GM21367 (cell line): ENCODE measurements at regions not wholly inside any gene's neighbourhood (a gene's known extent, or its start where the extent isn't known, plus 50 kb on each side); places are given as distances from the start of the nearest gene placed in this dataset.

Experiments used
- ATAC-seq: cut with Tn5 transposase; IDR thresholded peaks from one replicate; pipeline ENCODE4 v1.9.1; 2021; ENCODE audit not compliant: unreplicated experiment

- ATAC-seq = no peak
Measured at GRCh38 chr2:16196687-16197503, 256.5 kb downstream of the MYCN start.

DNA sequence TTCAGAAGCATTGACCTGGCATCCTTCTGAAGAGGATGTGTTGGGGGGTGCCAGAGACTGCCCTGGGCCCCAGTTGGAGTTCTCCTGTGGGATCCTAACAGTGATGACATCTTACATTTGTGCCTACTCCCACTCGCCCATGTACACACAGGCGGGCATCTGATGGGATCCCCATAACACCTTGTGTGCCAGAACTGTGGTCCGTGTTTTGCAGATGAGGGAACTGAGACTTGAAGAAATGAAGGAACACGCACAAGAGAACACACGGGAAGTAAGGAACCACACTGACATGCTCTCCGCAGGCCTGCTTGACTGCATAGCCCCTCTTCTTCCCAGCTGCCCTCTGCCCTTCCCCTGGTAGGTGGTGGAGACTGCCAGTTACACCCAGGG is 255.3 kb downstream of the MYCN start:
- ATAC-seq = no peak

- no peak for ATAC-seq
Measured at GRCh38 chr2:16194931-16195680, 254.8 kb downstream of the MYCN start.

GRCh38 chr2:16194530-16194929 is 254.2 kb downstream of the MYCN start:
- no peak for ATAC-seq

GRCh38 chr2:16194096-16194390 is 253.7 kb downstream of the MYCN start:
- no peak for ATAC-seq

- no peak for ATAC-seq
Measured at GRCh38 chr2:16192416-16193216, 252.3 kb downstream of the MYCN start.

DNA sequence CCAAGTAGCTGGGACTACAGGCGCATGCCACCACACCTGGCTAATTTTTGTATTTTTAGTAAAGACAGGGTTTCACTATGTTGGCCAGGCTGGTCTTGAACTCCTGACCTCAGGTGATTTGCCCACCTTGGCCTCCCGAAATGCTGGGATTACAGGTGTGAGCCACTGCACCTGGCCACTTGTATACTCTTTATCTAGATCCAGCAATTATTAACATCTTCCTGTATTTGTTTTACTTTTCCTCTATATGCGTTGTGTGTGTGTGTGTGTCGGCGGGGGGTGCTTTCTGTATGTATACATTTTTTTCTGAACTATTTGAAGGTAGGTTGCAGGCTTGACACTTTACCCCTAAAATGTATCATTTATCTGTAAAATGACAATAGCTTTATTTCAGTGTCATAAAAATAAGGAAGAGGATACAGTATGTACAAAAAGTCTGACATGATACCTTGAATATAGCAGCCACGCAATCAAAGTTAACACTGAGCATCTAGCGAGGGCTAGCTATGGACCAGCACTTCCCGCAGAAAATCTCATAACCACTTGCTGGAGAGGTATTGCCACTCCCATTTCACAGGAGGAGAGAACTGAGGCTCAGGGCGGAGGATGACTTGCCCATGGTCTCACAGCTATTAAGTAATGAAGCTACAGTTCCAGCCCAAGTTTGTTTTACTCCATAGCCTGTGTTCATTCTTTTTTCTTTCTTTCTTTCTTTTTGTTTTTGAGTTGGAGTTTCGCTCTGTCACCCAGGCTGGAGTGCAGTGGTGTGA is 251.3 kb downstream of the MYCN start:
- no peak for ATAC-seq

GRCh38 chr2:16190446-16191270 is 250.3 kb downstream of the MYCN start:
- ATAC-seq = no peak

DNA sequence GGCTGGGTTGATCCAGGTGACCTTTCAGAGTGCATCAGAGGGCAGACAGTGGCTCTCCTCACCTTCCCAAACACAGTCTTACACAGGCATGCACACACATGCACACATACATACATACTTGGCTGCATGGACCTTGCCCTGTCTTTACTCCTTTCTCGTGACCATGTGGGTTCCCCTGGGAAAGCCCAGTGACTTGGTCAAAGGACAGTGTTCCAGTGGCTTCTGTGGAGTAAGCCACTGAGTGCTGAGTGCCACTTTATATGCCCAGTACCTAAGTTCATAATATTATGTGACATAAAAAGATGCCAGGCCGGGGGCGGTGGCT is 249.4 kb downstream of the MYCN start:
- ATAC-seq = no peak

DNA sequence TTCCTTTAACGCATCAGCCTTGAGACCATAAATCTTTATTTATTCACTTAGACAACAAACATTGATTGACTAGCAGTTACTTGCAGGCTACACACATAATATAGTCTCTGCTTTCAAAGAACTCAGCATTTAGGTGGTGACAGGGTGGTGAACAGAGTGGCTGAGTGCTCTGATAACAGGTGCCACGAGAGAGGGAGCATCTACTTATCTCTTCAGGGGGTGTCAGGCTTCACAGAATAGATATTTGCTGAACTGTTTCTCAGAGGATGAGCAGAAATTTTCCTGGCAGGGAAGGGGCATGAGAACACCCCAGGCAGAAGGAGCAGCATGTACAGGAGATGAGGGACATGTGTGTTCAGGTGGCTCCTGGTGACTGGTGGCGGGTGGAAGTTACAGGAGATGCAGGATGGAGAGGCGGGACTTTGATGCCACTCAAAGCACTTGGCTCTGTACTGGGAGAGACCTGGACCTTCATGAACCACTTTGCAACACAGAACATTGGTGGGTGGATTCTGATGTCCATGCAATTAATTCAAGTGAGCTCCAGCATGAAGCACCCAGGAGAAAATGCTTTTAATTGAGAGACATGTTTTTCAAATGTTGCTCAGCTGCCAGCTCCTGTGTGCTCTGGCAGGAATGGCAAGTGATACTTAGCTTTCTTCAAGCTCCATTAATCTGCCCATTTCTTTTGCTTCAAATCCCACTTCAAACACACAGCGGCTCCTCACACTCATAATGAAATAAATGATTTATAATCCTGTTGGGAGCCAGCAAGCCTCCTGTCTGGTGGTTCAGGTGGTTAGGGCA is 248.9 kb downstream of the MYCN start:
- no peak for ATAC-seq

DNA sequence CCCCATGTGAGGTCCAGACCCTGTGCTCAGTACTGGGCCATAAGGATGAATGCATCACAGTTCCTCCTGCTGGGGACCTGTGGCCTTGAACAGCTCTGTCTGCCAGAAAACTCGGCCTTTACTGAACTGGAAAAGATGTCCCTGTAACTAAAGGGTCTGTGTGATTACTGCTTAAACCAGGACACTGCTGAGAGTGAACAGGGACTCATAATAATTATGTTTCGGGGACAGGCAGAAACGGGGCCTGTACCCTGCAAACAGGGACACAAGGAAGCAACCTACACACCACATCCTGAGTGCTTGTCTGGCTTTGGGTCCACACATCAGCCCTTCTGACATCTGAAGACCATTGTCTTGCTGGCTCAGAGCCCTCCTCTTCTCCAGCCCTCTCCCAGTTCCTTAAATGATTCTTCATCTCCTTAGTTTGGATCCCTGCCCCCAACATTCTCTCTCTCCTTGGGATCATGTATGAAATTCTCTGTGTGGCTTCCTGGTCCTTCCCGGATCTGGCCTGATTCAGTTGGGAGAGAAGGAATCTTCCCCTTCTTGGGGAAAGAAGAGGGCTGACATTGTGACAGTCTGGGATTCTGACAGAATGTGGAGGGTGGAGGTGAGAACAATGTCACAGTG is 248.0 kb downstream of the MYCN start:
- ATAC-seq = no peak

GRCh38 chr2:16187482-16187817 is 247.1 kb downstream of the MYCN start:
- ATAC-seq = no peak

DNA sequence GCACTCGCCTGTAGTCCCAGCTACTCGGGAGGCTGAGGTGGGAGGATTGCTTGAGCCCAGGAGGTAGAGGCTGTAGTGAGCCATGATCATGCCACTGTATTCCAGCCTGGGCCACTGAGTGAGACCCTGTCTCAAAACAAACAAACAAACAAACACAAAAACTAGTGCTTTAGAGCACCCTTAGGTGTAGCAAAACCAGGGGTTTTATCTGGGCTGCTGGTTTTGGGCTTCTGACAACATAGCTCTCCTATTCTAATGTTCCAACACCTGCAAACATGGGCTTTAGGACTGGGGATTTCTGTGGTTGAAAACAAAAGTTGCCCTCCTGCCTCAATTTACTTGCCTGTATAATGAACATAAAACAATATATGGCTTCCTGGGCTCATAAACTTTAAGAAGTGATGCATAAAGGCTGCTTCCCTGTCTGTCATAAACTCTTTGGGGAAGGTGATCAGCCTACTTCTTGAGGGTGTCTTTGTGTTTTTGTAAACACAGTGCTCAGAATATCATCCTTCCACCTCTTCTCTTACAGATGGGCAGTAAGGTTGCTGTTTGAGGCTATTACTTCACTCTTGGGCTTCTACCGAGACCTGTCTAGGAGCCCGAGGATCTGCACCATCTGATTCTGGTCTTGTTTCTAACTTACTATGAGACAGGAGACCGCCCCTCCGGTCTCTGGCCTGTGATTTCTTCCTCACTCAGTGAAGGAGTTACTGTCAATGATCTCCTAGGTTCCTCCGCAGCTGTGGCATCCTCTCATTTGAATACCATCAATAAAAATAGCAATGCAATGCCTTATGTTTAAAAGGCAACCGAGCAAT is 246.5 kb downstream of the MYCN start:
- ATAC-seq = no peak

DNA sequence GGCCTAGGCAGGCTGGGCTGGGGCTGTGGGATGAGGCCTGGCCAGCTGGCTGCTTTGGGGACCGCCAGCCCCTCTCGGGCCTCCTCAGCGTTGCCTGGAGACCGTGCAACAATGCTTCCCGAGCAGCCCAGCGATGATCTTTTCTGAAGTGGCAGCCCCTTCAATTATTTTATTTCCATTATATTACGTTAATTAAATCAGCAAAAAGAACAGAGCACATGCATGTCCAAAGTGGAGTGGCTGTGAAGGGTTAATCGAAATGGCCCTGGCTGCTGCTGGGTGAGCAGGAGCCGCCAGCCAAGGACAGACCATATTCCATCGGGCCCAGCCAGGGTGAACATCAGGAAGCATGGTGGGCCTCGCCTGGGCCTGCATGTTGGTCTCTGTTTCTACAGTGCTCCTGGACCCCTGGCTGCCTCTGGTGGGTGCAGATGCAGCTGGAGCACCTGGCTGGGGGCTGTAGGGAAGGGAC is 245.5 kb downstream of the MYCN start:
- ATAC-seq = no peak

DNA sequence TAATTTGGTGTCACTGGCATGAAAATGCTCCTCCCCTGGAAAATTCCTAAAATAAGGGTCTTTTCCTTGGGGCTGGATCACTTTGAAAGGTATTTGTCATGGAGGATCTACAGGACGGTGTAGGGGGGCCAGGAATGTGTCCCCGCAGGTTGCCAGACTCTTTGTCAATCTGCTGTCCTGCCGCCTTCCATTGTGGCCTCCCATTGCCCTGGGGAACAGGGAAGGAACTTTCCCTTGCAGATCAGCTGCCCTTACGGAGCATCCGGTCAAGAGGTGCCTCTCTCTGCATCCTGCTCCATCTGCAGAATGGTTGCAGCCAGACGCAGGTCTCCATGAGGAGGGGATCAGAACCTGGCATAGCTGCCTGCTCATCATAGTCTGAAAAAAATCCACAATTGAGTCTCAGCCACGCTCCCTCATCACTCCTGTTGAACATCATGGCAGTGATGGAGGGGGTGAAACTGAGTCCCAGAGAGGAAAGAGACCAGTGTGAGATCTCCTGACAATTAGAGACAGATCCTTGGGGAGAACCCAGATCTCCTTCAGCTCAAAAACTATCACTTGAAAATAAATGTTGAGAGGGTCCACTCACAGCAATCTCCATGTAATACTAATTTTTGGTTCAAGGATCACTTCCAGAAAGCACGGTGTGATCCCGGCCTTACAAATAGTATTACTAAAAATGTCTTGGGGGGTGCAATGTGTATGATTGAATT is 244.8 kb downstream of the MYCN start:
- no peak for ATAC-seq

- no peak for ATAC-seq
Measured at GRCh38 chr2:16184341-16184890, 244.1 kb downstream of the MYCN start.

DNA sequence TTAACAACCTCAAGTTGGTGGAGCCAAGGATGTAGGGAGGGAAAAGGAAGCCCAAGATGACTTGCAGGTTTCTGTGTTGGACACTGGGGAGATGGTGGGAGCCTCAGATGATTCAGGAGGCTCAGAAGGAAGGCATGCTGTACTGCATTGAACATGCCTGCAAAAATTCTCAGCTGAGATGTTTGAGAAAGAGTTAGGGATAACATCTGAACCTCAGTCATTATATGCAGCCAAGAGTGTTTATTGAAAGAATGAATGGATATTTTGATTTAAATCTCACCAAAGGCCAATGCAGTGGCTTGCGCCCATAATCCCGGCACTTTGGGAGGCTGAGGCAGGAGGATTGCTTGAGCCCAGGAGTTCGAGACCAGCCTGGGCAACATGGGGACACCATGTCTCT is 243.0 kb downstream of the MYCN start:
- ATAC-seq = no peak
